ENCODE measurements at regions not wholly inside any gene's neighbourhood (a gene's known extent, or its start where the extent isn't known, plus 50 kb on each side); places are given as distances from the start of the nearest gene placed in this dataset.

- H3K9ac ChIP-seq: no peak overlapping the region
- H3K9me3 ChIP-seq (ENCODE audit: low read depth): no peaks in the 10 kb centered on the region
- H3K27ac ChIP-seq: no peak overlapping the region
- no peak overlapping the region for H3K27ac Mint-ChIP-seq
- no peak for DNase-seq (ENCODE audit: low spot score)
- no peaks in the 10 kb centered on the region for H3K36me3 Mint-ChIP-seq
- no peaks in the 10 kb centered on the region for H3K36me3 ChIP-seq
- H3K4me2 ChIP-seq: no peak overlapping the region
- no peak overlapping the region for H2AFZ ChIP-seq (replicated peaks)
- no peak for TF ChIP-seq EZH2phosphoT487 (IDR thresholded peaks at IDR 0.05)
- TF ChIP-seq CTCF (IDR thresholded peaks at IDR 0.05): no peak
- no peak for TF ChIP-seq EZH2 (IDR thresholded peaks at IDR 0.05)
- no peaks in the 10 kb centered on the region for H4K20me1 ChIP-seq (ENCODE audit: low read depth)
- H3K4me1 Mint-ChIP-seq: peaks cover 31% of the 10 kb centered on the region
- H3K9me3 Mint-ChIP-seq: peaks cover 2% of the 10 kb centered on the region
- no peak overlapping the region for H3K4me3 ChIP-seq
- peaks cover 21% of the 10 kb centered on the region for H3K4me1 ChIP-seq
- H3K79me2 ChIP-seq (ENCODE audit: low read depth): no peaks in the 10 kb centered on the region
- no peaks in the 10 kb centered on the region for H3K27me3 ChIP-seq
- no peak overlapping the region for H3K4me3 Mint-ChIP-seq
- no peaks in the 10 kb centered on the region for H3F3A ChIP-seq (ENCODE audit: low read depth)
- peaks cover 3% of the 10 kb centered on the region for H3K27me3 Mint-ChIP-seq (ENCODE audit: insufficient read depth, low read depth)
Measured at GRCh38 chr11:109147726-109148125, 274.3 kb upstream of the C11orf87 start.

- H3K79me2 ChIP-seq (ENCODE audit: low read depth): no peaks in the 10 kb centered on the region
- H3K9ac ChIP-seq: no peak overlapping the region
- H3K4me1 Mint-ChIP-seq: peaks cover 31% of the 10 kb centered on the region
- peaks cover 2% of the 10 kb centered on the region for H3K9me3 Mint-ChIP-seq
- no peak overlapping the region for H2AFZ ChIP-seq (replicated peaks)
- no peaks in the 10 kb centered on the region for H3K27me3 ChIP-seq
- H3K4me1 ChIP-seq: peaks cover 22% of the 10 kb centered on the region
- H3K4me3 Mint-ChIP-seq: no peak overlapping the region
- H3K36me3 ChIP-seq: no peaks in the 10 kb centered on the region
- TF ChIP-seq EZH2 (IDR thresholded peaks at IDR 0.05) (no peak), EZH2phosphoT487 (IDR thresholded peaks at IDR 0.05) (no peak), CTCF (IDR thresholded peaks at IDR 0.05) (no peak)
- no peak overlapping the region for H3K4me2 ChIP-seq
- H3F3A ChIP-seq (ENCODE audit: low read depth): no peaks in the 10 kb centered on the region
- H3K27ac Mint-ChIP-seq: no peak overlapping the region
- no peak for DNase-seq (ENCODE audit: low spot score)
- no peaks in the 10 kb centered on the region for H3K9me3 ChIP-seq (ENCODE audit: low read depth)
- no peaks in the 10 kb centered on the region for H3K36me3 Mint-ChIP-seq
- no peak overlapping the region for H3K27ac ChIP-seq
- H3K4me3 ChIP-seq: no peak overlapping the region
- peaks cover 3% of the 10 kb centered on the region for H3K27me3 Mint-ChIP-seq (ENCODE audit: insufficient read depth, low read depth)
- H4K20me1 ChIP-seq (ENCODE audit: low read depth): no peaks in the 10 kb centered on the region
Measured at GRCh38 chr11:109148669-109149068, 273.3 kb upstream of the C11orf87 start.

GRCh38 chr11:109150581-109150980 lies 271.4 kb upstream of the C11orf87 start:
- H3K9me3 ChIP-seq (ENCODE audit: low read depth): no peaks in the 10 kb centered on the region
- no peak for TF ChIP-seq CTCF (IDR thresholded peaks at IDR 0.05)
- no peak for TF ChIP-seq EZH2phosphoT487 (IDR thresholded peaks at IDR 0.05)
- TF ChIP-seq EZH2 (IDR thresholded peaks at IDR 0.05): no peak
- Mint-ChIP-seq H3K4me1 (peaks cover 31% of the 10 kb centered on the region), H3K27me3 (ENCODE audit: insufficient read depth, low read depth) (peaks cover 3% of the 10 kb centered on the region), H3K9me3 (peaks cover 2% of the 10 kb centered on the region), H3K4me3 (no peak overlapping the region), H3K36me3 (no peaks in the 10 kb centered on the region), H3K27ac (peak overlapping the region; percentile 64)
- DNase-seq (ENCODE audit: low spot score): peak; percentile 54
- H3K9ac ChIP-seq: no peak overlapping the region
- H3K4me3 ChIP-seq: no peak overlapping the region
- peak overlapping the region; percentile 34 for H3K27ac ChIP-seq
- H3K4me2 ChIP-seq: peak overlapping the region; percentile 47
- no peaks in the 10 kb centered on the region for H3K36me3 ChIP-seq
- H4K20me1 ChIP-seq (ENCODE audit: low read depth): no peaks in the 10 kb centered on the region
- H3K79me2 ChIP-seq (ENCODE audit: low read depth): no peaks in the 10 kb centered on the region
- no peak overlapping the region for H2AFZ ChIP-seq (replicated peaks)
- peaks cover 27% of the 10 kb centered on the region for H3K4me1 ChIP-seq
- no peaks in the 10 kb centered on the region for H3F3A ChIP-seq (ENCODE audit: low read depth)
- H3K27me3 ChIP-seq: no peaks in the 10 kb centered on the region

Data from neural progenitor cell (in vitro differentiated cells).